ENCODE measurements at regions not wholly inside any gene's neighbourhood (a gene's known extent, or its start where the extent isn't known, plus 50 kb on each side); places are given as distances from the start of the nearest gene placed in this dataset.

- TF ChIP-seq EZH2 (IDR thresholded peaks at IDR 0.05) (no peak), FOXP2 (optimal IDR thresholded peaks at IDR 0.05; ENCODE audit: control extremely low read depth, extremely low read length, insufficient read depth) (no peak)
Observed at GRCh38 chr3:40715551-40715950, 190.8 kb downstream of the ZNF621 start.

Data from SK-N-MC (cell line).